HG02970 (cell line): ENCODE measurements at regions not wholly inside any gene's neighbourhood (a gene's known extent, or its start where the extent isn't known, plus 50 kb on each side); places are given as distances from the start of the nearest gene placed in this dataset.
"Not testable (repeated sequence)": the region's sequence is repeated elsewhere in the genome, so short reads cannot be mapped to it uniquely, and the experiment has no call there.

ENCODE experiments used
- ATAC-seq: cut with Tn5 transposase; IDR thresholded peaks from one replicate; pipeline ENCODE4 v1.9.1; 2021; ENCODE audit warnings: mild to moderate bottlenecking, moderate library complexity, moderate number of reproducible peaks; ENCODE audit not compliant: unreplicated experiment, low FRiP score

- no peak for ATAC-seq
Measured at GRCh38 chr5:163682234-163682633, 176.8 kb downstream of the MAT2B start.

- no peak for ATAC-seq
Measured at GRCh38 chr5:163687414-163687813, 182.0 kb downstream of the MAT2B start.

- no peak for ATAC-seq
Measured at GRCh38 chr5:163692091-163692490, 186.7 kb downstream of the MAT2B start.

GRCh38 chr5:163695830-163696578, 190.6 kb downstream of the MAT2B start:
- ATAC-seq, result peak; percentile 91

GRCh38 chr5:163696579-163696887, 191.1 kb downstream of the MAT2B start:
- ATAC-seq, result no peak

- no peak for ATAC-seq
Measured at GRCh38 chr5:163706053-163706771, 200.8 kb downstream of the MAT2B start.

- no peak for ATAC-seq
Measured at GRCh38 chr5:163712011-163712410, 206.6 kb downstream of the MAT2B start.

- ATAC-seq, result no peak
Measured at GRCh38 chr5:163718272-163718671, 212.9 kb downstream of the MAT2B start.

GRCh38 chr5:163724305-163724704, 218.9 kb downstream of the MAT2B start:
- ATAC-seq, result no peak

- ATAC-seq, result peak; percentile 84
Measured at GRCh38 chr5:163727028-163727427, 221.6 kb downstream of the MAT2B start.

GRCh38 chr5:163730206-163730756, 224.9 kb downstream of the MAT2B start:
- ATAC-seq, result no peak

GRCh38 chr5:163731256-163731655, 225.8 kb downstream of the MAT2B start:
- no peak for ATAC-seq

GRCh38 chr5:163735069-163735468, 229.7 kb downstream of the MAT2B start:
- no peak for ATAC-seq

GRCh38 chr5:163747586-163747985, 242.2 kb downstream of the MAT2B start:
- ATAC-seq, result no peak

- ATAC-seq, result no peak
Measured at GRCh38 chr5:163748934-163749333, 243.5 kb downstream of the MAT2B start.

GRCh38 chr5:163750415-163750814, 245.0 kb downstream of the MAT2B start:
- ATAC-seq, result not testable (repeated sequence)

- ATAC-seq, result no peak
Measured at GRCh38 chr5:163755505-163755904, 250.1 kb downstream of the MAT2B start.

GRCh38 chr5:163756170-163756569, 250.8 kb downstream of the MAT2B start:
- no peak for ATAC-seq

GRCh38 chr5:163757344-163757743, 251.9 kb downstream of the MAT2B start:
- ATAC-seq, result no peak

GRCh38 chr5:163758283-163758711, 252.9 kb downstream of the MAT2B start:
- no peak for ATAC-seq

- ATAC-seq, result no peak
Measured at GRCh38 chr5:163759000-163759704, 253.7 kb downstream of the MAT2B start.
